ENCODE measurements at regions not wholly inside any gene's neighbourhood (a gene's known extent, or its start where the extent isn't known, plus 50 kb on each side); places are given as distances from the start of the nearest gene placed in this dataset.

DNA sequence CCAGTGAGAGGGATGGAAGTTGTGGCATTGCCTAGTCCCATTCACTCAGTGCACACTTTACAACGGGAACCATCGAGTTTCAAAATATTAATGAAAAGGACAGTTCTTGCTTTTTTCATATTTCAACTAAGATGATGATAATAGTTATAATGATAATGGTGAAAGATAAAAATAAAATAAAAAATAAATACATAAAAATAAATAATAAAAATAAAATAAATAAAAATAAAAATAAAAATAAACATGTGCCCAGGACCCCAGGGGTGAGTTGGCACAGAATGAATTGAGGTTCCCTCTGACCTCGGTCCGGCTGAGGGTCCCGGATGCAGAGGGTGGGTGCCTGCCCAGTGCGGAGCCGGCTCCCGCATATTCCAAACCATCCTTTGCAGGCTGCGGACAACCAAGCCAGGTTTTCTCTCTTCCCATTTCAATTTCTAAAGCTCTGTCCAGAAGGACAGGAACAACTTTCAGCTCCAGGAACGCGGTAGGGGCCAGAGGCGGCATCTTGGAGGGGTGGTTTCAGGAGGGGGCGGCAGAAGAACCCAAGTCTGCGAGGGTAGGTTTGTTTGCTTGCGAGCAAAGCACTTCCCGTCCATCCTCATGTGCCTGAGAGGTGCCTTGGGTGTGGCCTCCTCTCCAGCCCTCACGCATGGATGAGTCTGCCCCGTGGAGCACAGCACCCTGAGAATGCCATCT is 236.8 kb downstream of the DLL1 start:
- no peak for DNase-seq

DNA sequence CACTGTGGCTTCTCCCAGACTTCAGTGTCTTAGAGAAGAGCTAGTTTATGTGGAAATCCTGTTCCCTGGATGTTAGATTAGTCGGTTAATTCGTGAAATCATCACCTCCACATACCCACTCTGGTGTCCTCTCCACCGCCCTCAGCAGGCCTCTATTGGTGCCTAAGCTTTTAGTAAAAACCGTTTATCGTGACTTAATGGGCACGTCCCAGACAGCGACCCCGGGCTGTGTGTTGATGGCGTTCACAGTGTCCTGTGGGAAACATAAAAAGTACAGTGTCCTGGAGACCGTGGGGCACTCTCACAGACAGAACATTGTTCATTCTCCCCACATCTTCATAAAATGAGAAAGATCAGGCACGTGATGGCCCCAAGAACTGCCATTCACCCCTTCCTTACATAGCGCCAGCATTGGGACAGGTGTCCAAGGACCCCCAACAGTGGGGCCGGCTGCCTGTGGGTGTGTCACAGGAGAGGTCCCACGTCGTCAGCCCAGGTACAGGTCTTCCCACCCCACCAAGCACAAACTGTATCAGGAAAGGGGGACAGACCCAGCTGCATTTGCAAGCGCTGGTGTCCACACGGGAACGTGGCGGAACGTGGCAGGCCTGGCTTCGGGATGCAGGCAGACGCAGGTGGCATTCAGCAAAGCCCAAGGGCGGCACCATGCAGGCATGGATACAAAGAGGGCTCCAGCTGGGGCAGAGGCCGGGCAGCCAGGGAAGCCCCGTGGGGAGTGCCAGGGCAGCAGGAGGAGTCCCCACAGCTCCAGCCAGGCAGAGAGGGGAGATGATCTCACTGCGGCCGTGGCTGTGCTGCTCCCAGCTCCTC is 237.7 kb downstream of the DLL1 start:
- no peak for DNase-seq

DNA sequence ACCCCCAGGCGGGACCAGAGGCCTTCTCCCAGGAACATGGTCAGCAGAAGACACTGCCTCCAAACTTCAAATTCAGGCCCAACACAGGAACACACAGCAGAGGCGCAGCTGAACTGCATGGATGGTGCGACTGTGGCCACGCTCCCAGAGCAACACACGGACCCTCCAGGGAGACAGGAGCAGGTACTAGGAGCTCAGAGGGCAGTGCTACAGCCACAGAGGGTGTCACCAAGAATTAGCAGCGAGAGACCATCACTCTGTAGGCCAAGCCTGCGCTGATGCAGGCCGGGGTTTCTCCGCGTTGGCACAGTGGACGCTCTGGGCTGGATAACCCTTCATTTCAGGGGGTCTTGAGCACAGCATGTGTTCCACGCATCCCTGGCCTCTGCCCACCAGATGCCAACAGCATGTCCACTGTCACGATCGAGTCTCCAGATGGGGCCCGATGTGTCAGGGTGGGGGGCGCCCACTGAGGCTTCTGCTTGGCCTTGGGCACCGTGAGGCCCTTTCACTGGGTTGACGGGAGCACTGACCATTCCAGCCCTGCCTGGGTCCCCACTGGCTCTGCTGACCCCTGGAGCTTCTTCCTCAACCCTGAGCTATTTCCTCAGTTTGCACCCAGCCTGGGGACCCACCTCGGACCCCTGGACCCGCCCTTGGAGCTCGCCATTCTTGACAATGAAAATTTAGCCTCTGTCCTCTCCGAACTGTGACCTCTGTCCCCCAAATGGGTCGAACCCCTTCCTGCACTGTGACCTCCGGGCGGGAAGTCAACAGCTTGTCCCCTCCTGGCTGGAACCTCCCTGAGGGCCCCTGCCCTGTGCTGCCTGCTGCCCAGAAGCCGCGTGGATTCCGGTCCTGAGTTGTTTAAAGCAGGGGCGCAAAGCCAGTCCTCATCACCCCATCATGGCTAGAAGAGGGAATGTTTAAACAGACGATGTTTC is 239.4 kb downstream of the DLL1 start:
- DNase-seq: no peak

DNA sequence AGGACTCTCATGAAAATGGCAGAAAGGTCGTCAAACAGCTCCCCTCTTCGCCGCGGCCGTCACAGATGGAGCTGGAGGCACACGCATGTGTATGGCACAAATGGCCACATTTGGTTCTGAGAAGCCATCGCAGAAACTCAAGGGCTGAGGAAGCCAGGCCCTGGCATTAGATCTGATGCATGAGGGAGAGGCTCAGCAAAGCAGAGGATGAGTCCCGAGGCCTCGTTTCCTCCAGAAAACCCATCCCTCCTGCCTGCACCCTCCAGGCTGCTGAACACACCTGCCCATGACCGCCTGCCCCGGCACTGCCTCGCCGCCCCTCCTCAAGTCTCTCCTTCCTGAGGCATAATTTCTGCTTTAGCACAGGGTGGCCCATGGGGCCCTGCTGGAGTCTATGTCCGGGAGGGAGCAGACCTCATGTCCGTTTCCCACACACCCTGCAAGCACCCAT is 240.3 kb downstream of the DLL1 start:
- DNase-seq: no peak

DNA sequence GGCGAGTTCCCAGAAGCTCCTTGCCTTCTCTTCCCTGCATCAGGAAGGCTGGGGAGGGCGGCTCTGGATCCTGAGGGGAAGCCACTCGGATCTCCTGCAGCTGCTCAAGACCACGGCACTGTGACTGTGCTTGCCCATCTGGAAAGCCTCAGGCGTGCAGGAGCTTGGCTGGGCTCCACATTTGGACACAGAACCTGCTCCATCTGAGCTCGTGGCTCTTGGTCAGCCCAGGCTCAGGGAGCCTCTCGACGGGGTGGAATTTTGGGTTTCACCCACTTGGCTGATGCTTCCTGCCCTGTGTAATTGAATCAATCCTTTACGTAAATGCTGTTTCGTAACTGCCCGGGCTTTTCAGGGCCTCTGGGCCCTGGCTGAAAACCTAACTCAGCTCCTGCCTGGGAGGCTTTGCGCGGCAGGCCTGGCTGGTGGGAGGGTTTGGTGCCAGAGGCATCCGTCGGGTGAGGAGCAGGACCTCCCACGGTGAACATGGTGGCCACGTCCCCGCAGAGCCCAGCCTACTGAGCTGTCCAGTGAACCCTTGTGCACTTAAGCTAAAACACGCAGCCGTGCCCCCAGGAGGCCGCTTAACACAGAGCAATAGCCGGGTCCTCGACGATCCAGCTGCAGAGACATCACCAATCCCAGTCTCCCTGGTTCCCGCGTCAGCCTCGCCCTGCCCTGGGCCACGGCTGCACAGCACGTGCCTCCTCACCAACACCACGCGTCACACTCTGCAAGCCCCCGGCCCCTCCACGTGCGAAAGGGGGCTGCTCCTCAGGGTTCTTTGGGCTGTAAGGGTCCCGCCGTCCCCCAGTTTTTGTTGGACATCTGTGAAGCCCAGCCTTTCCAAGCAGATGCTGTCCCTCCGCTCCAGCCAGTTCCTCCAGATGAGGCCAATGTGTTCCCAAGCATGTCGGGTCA is 241.0 kb downstream of the DLL1 start:
- no peak for DNase-seq

DNA sequence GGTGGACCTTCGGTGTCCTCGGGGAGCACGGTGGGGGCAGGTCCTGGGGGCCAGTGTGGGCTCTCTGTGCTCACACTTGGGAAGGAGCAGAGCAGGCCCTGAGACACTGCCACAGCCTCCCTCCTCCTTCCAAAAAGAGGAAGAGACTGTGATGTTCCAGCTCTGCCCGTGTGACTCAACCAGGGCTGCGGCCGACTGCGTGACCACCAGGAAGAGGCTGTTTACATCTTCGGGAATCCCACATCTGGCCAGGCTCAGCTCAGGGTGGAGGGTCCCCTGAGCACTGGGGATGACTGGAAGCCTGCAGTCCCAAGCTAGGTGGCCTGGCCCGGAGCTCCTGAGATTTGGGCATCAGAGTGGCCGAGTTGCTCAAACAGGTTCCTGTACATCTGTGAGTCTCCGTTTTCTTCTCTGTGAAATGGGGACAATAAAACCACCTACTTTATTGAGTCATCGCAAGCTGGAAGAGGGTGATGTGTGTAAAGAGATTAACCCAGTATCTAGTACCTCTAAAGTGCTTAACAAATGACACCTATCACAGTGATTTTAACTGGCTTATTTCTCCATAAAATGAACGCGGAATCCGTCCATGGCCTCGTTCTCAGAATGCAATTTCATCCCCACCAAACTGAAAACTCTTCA is 242.1 kb downstream of the DLL1 start:
- no peak for DNase-seq

GRCh38 chr6:170047823-170048222 is 243.1 kb downstream of the DLL1 start:
- no peak for DNase-seq

DNA sequence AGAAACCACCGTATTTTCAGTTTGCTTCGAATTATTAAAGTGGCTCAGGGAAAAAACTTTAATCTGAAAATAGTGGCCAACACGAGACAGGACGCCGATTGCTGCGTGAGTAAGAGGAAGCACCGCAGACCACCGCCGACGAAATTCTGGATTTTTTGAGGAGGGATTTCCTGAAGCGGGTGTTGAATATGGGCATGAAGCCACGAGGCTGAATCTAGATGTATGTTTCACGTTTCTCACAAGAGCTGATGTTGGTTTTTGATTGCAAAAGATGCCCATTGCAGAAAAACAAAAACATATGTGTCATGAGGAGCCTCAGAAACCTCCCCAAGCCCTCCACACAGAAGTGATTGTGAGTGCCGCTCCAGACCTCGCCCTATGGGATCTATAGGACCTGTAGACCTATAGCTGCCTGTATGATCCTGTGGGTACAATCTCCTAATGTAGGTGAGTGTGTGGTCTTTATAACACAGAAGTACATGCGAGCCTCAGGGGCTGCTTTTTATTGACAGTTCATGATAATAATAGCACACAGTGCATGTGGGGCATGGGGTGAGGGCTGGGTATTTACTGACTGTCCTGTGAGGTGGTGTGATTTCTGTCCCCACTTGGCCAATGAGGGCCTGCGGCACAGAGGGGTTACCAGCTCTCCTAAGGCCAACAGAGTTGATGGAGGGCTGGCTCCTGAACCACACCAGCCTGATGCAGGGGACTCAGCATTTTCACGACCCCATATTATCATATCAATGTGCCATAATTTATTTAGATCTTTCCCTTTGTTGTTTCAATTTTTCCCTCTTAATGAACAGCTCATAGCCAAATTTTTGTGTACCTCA is 243.9 kb downstream of the DLL1 start:
- no peak for DNase-seq

- DNase-seq: no peak
These were observed 244.8 kb downstream of the DLL1 start for GRCh38 chr6:170045981-170046667.

DNA sequence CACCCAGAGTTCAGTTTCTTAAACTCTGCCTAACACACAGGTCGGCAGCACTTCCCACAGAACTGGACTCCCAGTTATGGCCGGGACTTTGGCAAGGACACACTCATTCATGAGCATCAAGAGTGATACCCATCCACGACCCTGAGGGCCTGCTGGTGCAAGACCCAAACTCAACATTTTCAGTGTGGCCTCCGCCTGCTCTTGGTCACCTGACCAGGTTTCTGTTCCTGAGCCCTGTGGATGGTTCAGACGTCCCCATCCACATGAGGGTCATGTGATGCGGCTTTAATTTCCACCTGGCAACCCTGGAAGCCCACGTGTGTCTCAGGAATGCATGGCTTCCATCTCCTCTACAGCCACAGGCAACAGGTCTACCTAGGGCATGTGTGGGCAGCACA is 245.3 kb downstream of the DLL1 start:
- no peak for DNase-seq

- no peak for DNase-seq
These were observed 245.9 kb downstream of the DLL1 start for GRCh38 chr6:170044836-170045562.

DNA sequence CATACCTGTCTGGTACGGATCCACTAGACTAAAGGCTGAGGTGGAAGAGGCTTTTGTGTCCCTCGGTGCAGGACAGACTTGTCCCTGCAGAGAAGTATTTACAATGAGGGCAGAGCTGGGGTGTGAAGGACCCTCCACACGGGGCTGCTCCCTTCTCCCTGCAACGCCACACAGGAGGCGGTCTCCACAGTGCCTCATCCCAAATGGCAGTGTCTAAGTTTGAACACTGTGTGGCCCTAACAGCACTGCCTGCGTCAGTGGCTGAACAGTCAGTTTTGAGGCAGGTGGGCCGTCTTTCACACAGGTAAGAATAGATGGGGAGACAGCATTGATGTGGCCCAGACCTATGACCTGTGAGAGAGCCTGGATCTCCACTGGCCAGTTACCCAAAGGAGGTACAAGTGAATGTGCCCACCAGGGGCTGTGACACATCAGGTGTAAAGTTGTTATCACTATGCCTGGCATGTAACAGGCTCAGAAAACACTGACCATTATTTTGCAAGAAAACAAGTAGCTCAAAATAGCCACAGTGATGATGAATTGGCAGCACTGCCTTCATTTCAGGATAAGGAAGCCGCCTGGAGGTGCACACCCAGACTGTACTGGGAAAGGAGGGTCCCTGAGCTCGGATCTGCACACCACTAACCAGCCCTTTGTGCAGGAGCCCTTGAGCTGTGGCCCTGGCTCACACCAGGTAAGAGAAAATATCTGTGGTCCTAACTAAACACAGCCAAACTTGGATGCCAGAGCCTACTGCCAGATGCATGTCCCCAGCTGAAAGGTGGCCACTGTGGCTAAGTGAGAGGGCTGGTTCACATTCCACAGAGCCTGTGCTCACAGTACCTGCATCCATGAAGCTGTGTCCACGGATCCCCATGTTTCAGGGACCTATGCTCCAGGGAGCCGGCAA is 246.7 kb downstream of the DLL1 start:
- DNase-seq: no peak

- DNase-seq: no peak
These were observed 247.6 kb downstream of the DLL1 start for GRCh38 chr6:170043150-170043819.

GRCh38 chr6:170042596-170043118 is 248.2 kb downstream of the DLL1 start:
- no peak for DNase-seq

DNA sequence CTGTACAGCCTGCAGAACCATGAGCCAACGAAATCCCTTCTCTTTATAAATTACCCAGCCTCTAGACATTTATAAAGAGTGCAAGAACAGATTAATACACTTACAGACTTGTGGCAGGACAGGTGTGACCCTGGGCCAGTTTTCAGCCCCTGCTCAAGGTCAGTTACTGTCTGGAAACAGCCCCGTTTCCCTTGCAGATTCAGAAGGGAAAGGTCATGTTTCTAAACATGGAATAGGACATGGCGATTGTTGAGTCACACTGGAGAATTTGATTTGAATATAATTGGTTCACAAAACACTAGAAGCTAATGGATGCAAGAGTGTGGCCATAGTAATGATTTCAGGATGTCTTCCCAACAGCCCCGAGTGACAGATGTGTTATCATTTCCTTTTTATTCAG is 248.8 kb downstream of the DLL1 start:
- DNase-seq: no peak

DNA sequence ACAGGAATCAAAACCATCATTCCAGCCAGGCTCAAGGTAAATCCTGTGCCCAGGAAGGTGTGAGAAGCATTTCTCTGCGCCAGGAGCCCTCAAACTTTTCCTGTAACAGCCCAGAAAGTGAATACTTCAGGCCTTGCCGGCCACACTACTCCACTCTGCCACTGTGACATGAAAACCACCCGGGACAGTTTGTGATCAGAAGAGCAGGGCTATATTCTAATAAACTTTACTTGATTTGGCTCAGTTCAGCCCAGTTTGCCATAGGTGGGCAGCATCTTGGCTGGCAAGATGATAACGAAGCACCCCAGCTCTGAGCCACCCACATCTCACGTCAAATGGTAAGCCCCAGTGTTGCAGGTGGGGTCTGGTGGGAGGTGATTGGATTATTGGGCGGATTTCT is 249.4 kb downstream of the DLL1 start:
- no peak for DNase-seq

GRCh38 chr6:170040906-170041305 is 250.0 kb downstream of the DLL1 start:
- no peak for DNase-seq

All from NCI-H446 treated with DMSO at 0.1 percent for 48 hours (cell line).